ENCODE measurements at regions not wholly inside any gene's neighbourhood (a gene's known extent, or its start where the extent isn't known, plus 50 kb on each side); places are given as distances from the start of the nearest gene placed in this dataset.
A peak's percentile ranks its signal among the peaks of the same experiment; 100 is the strongest.

DNA sequence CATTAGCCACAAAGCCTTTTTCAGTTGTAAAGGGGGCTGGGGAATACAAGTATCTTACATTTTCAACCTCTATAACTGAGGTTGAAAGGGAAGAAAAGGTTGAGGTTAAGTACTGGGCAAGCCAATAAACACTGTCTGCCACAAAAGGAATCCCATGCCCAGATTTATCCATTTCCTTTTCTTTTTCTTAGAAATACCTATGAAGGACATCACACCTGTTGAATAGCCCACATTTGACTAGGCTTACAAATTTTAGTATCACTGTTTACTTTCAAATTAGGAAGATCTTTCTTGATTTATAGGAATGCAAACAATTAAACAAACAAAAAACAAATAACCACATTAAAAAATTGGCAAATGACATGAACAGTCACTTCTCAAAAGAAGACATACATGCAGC is 81.0 kb upstream of the CAV2 start:
- no peak for DNase-seq (ENCODE audit: low read depth)

DNA sequence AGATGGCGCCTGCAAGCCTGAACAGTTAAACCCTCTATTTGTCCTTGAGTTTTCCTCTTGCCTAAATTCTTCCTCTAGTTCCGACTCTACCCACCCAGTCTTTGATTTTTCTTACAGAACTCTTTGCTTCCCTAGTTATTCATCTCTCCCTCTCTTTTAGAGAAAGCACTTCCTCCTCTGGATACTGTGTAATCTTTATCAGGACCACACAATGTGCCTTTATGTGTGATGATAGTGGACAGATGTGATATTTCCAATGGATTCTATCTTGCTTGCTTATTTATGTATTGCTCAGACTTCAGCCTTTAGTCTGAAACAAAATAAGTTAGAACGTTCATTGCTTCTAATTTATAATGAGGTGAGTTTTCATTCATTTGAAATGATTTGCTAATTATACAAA is 79.5 kb upstream of the CAV2 start:
- no peak for DNase-seq (ENCODE audit: low read depth)

DNA sequence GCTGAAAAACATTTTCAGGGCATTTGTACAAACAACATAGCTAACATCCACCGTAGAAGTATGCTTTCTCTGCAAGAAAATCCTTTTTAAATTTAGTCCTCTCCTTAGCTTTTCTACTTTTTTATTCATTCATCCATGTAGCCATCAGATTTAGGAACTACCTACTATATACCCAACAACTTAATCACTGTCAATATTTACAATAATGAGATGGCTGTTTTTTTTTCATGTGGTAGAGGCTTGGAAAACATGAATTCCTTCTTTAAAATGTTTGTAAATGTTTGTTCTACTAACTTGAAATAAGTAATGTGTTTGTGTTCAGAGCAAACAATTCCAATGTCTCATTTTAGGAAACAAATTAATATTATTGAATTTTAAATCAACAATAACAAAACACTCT is 78.2 kb upstream of the CAV2 start:
- DNase-seq (ENCODE audit: low read depth): no peak

DNA sequence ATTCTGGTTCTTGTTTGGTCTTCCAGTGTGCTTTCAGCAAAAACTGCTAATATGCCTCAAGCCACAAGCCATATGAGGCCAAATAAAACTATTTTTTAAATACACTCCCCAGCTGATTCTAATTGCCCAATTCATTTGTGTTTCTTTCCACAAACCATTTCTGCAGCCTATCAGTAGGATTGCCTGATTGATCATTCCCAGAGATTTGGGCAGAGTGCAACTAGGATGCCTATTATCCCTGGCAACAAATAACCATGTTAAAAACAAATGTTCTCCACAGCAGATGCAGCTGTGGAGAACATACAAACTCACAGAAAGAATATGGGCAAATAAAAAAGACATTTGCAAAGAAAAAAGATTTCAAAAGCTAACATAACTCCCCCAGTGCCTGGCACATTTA is 76.9 kb upstream of the CAV2 start:
- DNase-seq (ENCODE audit: low read depth): no peak

DNA sequence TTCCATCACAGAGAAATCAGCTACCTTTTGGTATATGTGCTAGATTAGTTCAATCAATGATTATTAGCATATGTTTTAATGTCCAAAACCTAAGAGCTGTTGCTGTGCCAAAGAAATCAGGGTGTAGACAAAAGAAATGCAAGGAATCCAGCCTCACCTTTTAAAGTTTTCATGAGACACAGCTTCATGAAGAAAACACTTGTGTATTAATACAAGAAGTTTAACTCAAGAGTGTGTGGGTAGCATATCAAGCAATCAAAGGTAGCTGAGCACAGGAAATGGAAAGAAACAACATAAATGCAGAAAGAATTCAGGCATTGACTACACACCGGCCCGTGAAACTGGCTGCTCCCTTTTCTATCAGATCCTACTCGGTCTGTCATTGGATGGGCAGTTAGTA is 76.0 kb upstream of the CAV2 start:
- no peak for DNase-seq (ENCODE audit: low read depth)

DNA sequence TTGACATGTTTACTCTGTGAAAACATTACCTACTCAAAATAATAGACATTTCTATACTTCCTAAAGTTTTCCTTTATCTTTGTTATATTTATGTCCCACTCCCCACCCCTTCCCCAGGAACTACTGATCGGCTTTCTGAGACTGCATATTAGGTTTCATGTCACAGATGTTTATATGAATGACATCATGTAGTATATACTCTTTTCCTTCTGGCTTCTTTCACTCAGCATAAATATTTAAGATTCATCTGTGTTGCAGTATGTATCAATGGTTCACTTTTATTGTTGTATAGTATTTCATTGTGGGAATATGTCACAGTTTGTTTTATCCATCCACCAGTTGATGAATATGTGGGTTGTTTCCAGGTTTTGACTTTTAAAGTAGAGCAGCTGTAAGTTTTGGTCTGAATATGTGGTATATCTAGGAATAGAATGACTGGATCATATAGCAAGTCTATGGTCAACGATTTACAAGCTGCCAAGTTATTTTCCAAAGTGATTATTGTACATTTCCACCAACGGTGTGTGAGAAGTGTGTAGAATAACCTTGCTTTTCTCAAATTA is 73.8 kb upstream of the CAV2 start:
- no peak for DNase-seq (ENCODE audit: low read depth)

DNA sequence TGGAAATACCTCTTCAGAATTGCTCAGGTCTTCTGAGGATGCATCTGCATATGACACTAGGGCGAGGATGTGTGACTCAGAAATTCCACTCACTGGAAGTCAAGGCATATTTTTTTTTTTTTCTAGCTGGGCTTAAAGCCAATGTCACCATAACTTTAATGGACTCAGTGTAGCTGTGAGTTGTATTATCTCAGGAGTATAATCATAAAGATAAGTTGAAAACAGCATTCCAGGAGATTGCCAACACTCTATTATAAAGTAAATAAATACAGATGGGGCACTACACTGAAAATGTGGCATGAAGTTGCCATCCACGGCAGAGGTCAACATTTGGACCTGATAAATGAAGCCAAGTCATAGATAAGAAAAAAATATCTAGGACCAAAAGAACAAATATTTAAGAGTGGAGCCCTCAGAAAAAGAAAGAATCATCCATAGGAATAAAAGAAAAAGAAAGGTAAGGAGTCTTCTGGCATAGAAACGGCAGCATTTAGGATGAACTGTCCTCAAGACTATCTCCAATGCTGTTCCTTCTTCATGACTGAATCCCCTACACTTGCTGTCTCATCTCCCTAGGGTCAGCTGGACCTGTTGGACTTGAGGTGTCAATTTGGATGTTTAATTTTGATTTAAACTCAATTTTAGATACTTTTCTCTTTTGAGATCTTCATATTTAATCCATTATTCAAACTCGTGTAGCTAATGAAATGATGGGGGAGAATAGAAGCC is 72.9 kb upstream of the CAV2 start:
- DNase-seq (ENCODE audit: low read depth): peak; percentile 90

DNA sequence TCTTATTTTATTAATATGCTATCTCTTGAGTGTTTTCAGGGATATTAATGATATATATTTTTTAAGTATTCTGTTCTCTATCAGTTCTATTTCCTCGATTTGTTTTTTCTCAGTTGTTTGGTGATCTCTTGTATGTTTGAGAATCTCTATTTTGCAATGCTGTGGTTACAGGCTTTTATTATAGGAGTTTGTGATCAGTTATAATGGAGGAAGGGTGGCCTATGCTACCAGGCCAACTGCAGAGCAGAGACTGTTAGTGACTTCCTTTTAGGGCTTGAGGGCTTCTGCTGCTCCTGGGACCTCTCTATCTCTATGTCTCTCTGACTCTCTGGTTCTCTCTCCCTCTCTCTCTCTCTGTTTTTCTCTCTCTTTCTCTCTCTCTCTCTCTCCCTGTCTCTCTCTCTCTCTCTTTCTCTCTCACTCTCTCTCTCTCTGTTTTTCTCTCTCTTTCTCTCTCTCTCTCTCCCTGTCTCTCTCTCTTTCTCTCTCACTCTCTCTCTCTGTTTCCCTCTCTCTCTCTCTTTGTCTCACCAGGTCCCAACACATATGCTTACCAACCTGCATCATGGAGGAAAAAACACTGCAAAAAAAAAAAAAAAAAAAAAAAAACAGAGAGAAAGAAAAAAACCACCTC is 69.4 kb upstream of the CAV2 start:
- DNase-seq (ENCODE audit: low read depth): peak; percentile 39

DNA sequence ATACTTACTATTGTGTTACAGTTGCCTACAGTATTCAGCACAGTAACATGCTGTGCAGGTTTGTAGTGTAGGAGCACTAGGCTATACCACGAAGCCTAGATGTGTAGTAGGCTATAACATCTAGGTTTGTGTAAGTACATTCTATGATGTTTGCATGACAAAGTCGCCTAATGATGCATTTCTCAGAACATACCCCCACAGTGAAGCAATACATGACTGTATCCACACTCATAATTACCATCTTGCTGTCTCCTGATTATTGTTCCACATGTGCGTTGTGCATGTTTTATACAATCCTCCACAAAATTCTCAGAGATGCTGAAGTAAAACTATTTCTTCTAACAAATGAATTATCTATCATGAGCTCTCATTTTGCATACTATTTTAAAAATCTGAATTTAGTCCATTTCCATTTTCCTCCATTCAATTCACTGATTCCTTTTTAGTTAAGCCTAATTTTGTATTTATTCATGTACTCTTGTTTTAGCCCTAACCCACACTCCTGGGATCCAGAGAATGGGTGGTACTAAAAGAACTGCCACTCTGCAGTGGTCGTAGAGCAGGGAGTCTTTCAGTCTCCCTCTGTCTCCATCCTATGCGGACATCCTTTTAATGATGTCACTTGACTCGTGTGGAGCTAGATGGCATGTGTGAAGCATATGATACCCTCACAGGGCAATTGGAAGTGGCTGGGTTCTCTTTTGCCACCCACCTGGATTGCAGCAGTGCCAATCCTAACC is 67.6 kb upstream of the CAV2 start:
- no peak for DNase-seq (ENCODE audit: low read depth)

DNA sequence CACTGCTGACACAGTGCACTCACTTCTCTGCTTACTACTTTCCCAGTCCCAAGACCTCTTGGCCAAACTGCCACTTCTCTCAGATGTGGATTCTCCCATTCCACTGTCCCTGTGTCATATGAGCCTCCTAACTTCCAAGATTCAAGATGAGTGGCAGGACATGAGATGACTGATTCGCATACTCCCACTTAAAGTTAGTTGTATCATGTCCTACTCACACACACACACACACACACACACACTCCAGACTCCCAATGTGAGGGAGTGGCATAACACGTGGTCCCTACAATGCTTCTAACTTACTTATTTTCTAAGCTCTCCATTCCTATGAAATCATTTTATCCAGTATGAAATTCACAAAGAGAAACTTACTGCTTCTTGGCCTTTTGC is 67.0 kb upstream of the CAV2 start:
- no peak for DNase-seq (ENCODE audit: low read depth)

DNA sequence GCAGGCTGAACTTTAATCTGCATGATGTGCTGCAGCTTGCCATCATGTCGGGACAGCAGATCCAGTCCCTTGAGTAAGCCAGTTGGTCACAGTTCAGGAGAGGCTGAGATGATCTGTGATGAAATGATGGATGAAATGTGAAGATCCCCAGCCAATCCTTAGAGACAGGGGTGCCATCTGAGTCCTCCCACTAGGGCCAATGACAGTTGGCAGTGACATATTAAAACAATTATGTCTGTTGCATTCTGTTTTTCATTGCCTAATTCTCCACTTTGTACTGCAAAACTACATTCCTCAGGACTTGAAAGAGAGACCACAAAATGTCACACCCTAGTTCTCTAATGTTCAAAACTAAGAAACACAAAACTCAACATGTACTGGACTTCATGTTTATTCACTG is 66.3 kb upstream of the CAV2 start:
- peak; percentile 47 for DNase-seq (ENCODE audit: low read depth)

DNA sequence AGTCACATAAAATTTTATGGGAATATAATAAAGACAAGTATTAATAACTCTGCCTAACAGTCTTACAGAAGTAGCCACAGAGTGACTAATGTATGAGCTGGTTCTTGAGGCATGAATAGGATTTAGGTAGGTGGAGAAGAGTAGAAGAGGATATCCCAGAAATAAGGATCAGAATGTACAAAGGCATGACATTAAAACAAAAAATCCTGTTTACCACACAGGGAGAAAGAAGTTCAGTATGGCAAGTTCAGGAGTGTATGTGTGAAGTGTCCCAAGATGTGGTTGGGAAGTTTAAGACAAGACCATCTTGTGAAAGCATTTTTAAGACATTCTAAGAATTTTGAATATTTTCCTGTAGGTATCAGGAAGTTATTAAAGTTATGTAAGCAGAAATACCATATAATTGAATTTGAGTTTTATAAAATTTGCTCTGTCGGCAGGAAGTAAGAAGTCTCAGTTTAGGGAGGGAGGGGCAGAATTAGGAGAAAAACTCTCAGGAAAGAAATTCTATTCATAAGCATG is 64.7 kb upstream of the CAV2 start:
- peak; percentile 92 for DNase-seq (ENCODE audit: low read depth)

DNA sequence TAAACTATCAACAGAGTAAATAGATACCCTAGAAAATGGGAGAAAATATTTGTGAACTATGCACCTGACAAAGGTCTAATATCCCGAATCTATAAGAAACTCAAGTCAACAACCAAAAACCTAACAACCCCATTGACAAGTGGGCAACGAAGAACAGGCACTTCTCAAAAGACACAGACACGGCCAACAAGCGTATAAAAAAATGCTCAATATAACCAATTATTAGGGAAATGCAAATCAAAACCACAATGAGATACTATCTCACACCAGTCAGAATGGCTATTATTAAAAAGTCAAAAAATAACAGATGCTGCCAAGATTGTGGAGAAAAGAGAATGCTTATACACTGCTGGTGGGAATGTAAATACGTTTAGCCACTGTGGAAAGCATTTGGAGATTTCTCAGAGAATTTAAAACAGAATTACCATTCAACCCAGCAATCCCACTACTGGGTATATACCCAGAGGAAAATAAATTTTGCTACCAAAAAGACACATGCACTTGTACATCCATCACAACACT is 63.2 kb upstream of the CAV2 start:
- no peak for DNase-seq (ENCODE audit: low read depth)

DNA sequence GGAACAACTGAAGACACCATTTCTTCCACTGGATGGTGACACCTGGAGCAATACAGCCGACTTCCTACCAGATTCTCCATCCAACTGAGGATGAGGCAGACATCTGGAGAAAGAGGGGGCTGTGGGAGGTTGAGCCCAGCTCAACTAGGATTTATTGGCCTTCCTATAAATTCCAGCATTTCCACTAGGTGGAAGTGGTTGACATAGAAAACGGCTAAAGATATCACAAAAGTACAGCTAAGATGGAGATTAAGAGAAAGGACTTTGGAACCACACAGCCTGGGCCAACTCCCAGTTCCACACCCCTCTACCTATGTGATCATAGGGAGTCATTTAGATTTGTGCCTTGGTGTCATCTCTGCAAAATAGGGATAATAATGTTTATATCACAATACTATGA is 61.3 kb upstream of the CAV2 start:
- DNase-seq (ENCODE audit: low read depth): peak; percentile 40

DNA sequence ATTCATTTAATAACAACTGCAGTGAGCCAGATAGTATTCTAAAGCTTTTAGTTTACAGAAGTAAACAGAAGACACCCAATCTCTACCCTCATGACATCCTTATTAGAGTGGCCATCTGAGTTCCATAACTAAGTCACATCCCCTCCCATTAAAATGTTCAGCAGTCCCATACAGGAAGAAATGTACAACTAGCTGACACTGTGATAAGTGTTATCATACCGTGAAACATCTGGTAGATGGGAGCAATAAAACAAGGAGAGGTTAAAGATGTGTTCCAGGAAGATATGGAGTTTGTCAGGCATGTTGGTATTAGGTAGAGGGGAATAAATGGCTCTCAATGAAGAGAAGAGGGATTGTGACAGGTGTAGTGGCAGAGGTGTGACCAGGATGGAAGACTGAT is 60.5 kb upstream of the CAV2 start:
- no peak for DNase-seq (ENCODE audit: low read depth)

DNA sequence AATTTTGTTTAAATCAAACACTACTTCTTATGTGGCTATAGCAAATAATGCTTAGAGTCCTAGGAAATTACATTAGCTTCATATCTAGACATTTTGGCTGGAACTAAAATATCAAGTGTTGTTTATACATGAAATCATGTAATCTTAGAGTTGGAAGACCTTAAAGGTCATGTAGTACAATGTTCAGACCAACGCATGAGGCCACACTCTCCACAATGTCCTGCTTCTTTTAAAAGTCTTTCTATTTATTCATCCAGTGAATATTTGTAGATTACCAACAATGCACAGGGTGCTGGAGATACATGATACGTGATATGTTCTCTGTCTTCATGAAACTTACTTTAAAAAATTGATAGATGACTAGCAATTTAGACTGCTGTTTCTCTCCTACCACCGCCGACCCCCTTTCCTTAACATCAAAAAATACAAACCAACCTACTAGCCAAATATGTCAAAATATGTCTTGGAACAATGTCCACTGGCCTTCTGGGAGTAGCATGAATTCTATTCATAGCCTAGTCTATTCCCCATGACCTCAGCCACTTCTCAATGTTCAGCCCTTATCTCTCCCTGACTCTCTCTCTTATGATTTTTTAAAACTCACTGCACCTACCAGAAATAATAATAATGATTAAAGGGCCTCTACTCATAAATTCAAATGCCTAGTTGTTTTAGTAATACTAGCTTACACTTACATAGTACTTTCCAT is 59.5 kb upstream of the CAV2 start:
- DNase-seq (ENCODE audit: low read depth): no peak

DNA sequence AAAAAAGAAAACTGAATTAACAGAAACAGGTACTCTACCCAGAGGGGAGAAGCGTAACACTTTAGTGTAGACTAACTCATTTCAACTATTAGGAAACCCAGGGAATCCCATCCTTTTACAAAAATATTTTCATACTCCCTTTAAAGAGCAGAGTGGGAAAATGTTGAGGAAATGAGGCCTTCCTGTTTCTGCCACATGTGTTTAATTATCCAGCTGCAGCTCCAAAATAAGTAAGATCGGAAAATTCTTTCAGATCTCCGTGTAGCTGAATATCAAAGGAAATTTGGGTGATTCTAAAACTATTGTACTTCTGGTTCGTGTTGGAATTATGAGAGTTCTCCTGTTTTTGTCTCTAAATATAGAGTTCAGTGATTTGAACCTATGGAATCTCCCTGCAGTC is 58.0 kb upstream of the CAV2 start:
- peak; percentile 26 for DNase-seq (ENCODE audit: low read depth)

DNA sequence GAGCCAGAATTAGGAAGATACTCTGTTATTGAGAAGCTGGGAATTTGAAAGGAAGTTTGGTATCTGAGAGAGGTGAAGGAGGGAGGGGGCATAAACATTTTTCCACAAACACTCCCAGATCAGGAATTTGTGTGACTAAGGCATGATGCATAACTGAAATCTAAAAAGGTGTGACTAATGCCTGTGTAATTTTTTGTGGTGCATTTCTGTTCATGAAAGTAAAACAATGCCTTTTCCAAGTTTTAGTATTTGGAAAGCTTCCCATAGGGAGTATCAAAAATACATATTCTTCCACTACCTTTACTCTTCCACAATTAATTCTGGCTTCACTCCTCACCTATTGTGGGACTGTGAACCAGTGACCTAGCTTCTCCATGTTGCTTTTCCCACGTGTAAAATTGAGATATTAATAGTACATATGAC is 56.4 kb upstream of the CAV2 start:
- peak; percentile 92 for DNase-seq (ENCODE audit: low read depth)

DNA sequence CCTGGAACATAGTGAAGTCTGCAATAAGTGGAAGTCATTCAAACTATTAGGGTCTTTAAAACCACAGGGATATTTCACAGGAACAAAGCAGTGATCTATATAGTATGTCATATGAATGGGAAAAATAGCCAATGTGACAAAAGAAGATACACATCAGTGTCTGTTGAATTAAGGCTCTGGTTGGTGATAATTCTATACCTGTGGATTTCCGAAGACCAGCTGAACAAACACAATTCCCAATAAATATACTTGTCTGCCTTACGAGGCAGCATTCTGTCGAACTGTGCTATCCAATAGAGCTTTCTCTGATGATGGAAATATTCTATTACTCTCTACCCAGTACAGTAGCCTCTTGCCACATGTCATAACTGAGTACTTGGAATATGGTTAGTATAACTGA is 55.9 kb upstream of the CAV2 start:
- no peak for DNase-seq (ENCODE audit: low read depth)

DNA sequence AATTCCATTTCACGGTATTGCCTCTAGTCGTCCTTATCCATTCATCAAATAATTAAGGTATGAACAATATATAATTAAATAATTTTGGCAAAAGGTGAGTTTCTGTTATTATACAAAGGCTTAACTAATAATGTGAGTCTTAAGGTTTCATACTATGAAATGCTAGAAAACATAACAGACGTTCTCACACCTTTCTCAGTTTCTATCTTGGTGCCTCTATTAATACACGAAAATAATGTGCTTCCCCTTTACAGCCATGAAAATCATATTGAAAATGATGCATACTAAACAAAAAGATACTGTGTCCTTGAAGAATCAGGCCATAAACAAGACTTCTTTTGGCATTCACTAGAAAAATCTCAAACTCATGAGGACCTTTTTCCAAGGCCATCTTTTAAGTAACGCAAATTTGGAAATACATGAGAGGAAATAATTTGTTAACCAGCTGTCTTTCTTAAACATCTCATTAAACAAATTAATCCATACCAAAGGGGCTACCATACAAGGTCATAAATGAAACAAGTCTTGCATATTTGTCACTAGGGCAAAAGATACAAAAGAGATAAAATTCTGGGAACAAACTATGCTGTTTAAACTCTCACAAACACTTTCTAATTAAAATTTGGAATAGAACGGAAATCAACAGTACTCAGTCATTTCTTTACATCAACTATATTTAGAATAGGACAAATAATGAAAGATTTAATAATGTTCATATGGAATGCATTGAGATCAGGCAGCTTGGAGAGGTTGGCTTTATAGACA is 53.9 kb upstream of the CAV2 start:
- no peak for DNase-seq (ENCODE audit: low read depth)

DNA sequence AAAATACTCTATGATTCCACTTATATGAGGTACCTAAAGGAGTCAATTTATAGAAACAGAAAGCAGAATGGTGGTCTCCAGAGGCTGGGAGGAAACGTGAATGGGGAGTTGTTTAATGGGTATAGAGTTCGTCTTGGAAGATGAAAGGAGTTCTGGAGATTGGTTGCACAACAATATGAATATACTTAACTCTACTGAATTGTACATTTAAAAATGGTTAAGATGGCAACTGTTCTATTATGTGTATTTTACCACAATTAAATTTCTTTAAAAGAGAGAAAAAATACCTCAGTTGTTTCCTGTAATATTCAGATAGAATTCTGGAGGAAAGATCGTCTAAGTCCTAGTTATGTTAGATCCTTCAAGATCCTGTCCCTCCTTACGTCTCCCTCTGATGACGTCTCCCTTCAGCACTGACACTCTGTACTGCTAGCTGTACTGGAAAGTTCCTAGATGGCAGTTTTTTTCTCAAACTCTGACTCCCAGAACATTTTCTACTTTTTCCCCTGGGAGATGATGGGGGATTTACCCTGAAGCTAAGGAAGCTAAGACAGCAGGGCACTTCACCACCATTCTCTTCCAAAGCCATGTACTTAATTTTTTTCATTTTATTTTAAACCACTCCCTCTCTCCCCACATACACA is 53.2 kb upstream of the CAV2 start:
- no peak for DNase-seq (ENCODE audit: low read depth)
